ENCODE measurements at regions not wholly inside any gene's neighbourhood (a gene's known extent, or its start where the extent isn't known, plus 50 kb on each side); places are given as distances from the start of the nearest gene placed in this dataset.

DNA sequence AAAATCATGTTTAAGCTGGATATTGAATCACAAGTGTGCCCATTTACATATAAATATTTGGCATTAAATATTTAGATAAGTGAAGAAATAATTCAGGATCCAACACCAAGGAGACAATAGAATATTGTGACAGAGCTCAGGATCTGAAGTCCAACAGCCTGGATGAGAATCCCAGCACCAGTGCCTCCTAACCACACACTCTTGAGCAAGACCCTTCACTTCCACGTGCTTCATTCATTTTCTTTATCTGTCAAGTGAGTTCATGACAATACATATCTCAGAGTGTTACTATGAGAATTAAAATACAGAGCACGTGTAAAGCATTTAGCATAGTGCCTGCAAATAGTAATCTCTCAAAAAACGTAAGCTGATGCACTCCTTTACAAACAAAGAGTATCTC is 78.4 kb upstream of the IKZF1 start:
- FAIRE-seq: no peak
- CTCF ChIA-PET (ENCODE audit: low intra/inter-chr PET ratio, low total read pairs): no interaction called here
- H2AFZ ChIP-seq (ENCODE audit: low read length): no peak overlapping the region

DNA sequence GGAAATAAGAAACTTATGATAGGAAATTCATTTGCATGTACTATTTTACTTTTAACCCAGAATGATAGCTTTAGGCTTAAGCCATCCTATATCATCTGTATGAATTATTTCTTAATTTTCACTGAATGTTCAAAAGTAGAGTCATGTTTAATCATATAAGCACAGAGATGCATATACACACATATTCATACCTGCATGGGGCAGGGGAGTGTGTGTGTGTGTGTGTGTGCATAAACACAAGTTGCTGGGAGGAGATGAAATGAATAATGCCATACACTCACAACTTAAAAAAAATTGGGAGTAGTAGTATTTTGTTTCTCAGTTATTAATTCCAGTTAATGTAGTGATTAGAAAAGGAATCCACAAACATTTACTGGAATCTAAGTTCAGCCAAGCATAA is 83.1 kb upstream of the IKZF1 start:
- in situ Hi-C loops (cut with HindIII; ENCODE audit: extremely low pct_ligation_motif_present, low pct_unique_long_range_greater_than_20kb): no loop called here
- H3K79me2 ChIP-seq (ENCODE audit: insufficient read depth, low read length): no peaks in the 10 kb centered on the region
- no peaks in the 10 kb centered on the region for H4K20me1 ChIP-seq (ENCODE audit: insufficient read depth, low read length)
- TF ChIP-seq ZNF772 (CRISPR knock-in tag; IDR thresholded peaks at IDR 0.05) (no peak), DNMT1 (CRISPR knock-in tag; IDR thresholded peaks at IDR 0.05) (no peak), SOX6 (IDR thresholded peaks at IDR 0.05) (no peak), SOX6 (CRISPR knock-in tag; IDR thresholded peaks at IDR 0.05) (no peak)
- TF ChIP-seq, protein P1, sequence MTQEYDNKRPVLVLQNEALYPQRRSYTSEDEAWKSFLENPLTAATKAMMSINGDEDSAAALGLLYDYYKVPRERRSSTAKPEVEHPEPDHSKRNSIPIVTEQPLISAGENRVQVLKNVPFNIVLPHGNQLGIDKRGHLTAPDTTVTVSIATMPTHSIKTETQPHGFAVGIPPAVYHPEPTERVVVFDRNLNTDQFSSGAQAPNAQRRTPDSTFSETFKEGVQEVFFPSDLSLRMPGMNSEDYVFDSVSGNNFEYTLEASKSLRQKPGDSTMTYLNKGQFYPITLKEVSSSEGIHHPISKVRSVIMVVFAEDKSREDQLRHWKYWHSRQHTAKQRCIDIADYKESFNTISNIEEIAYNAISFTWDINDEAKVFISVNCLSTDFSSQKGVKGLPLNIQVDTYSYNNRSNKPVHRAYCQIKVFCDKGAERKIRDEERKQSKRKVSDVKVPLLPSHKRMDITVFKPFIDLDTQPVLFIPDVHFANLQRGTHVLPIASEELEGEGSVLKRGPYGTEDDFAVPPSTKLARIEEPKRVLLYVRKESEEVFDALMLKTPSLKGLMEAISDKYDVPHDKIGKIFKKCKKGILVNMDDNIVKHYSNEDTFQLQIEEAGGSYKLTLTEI (CRISPR knock-in tag; conservative IDR thresholded peaks at IDR 0.05): no peak
- DNase-seq (ENCODE audit: low spot score): no peak
- H3K9me3 ChIP-seq (ENCODE audit: low read length): no peaks in the 10 kb centered on the region
- POLR2A ChIA-PET: no interaction called here
- no peak for ATAC-seq
- peaks cover under 1 to 4% of the 10 kb centered on the region in 2 experiments; a peak in 1 of 5 replicates for H3K27me3 ChIP-seq (ENCODE audit: control insufficient read depth in 1 of 2, insufficient read depth in 2 of 2, low read length in 2 of 2)
- H2AFZ ChIP-seq (ENCODE audit: low read length): no peak overlapping the region
- CTCF ChIA-PET (ENCODE audit: low intra/inter-chr PET ratio, low total read pairs): no interaction called here
- no peak overlapping the region for H3K4me3 ChIP-seq (replicated peaks in 1 of 3; ENCODE audit: insufficient read depth in 1 of 3, low read depth in 2 of 3, low read length in 3 of 3)
- BruUV-seq (replicated peaks): no TSS peak
- no peak for FAIRE-seq
- no peaks in the 10 kb centered on the region for H3K4me1 ChIP-seq (ENCODE audit: insufficient read depth, low read length)
- intact Hi-C loops (cut with micrococcal nuclease; ENCODE audit: unreplicated experiment): no loop called here
- H3K4me2 ChIP-seq (ENCODE audit: low read depth, low read length): no peak overlapping the region
- H3K36me3 ChIP-seq (replicated peaks in 1 of 2; ENCODE audit: control insufficient read depth in 1 of 2, insufficient read depth in 2 of 2, low read length in 2 of 2): no peaks in the 10 kb centered on the region
- H3K27ac ChIP-seq (ENCODE audit: extremely low read length, insufficient read depth, low read length): no peak overlapping the region
- no peak overlapping the region for H3K9ac ChIP-seq (ENCODE audit: insufficient read depth, low read depth, low read length)

More for the DNA sequence above, 78.4 kb upstream of the IKZF1 start:
- H3K4me2 ChIP-seq (ENCODE audit: low read depth, low read length): no peak overlapping the region
- no peak overlapping the region for H3K9ac ChIP-seq (ENCODE audit: insufficient read depth, low read depth, low read length)
- no peak overlapping the region for H3K27ac ChIP-seq (ENCODE audit: extremely low read length, insufficient read depth, low read length)
- DNase-seq (ENCODE audit: low spot score) (no peak), ATAC-seq (no peak)
- in situ Hi-C loops (cut with HindIII; ENCODE audit: extremely low pct_ligation_motif_present, low pct_unique_long_range_greater_than_20kb): no loop called here
- no peaks in the 10 kb centered on the region for H4K20me1 ChIP-seq (ENCODE audit: insufficient read depth, low read length)
- BruUV-seq (replicated peaks): no TSS peak
- H3K79me2 ChIP-seq (ENCODE audit: insufficient read depth, low read length): no peaks in the 10 kb centered on the region
- 0% methylated on average over 3 of the region's 3 CpGs for WGBS (ENCODE audit: low lambda C conversion rate)
- H3K27me3 ChIP-seq (ENCODE audit: control insufficient read depth in 1 of 2, insufficient read depth in 2 of 2, low read length in 2 of 2): no peaks in the 10 kb centered on the region; a peak in 1 of 5 replicates
- H3K4me1 ChIP-seq (ENCODE audit: insufficient read depth, low read length): no peaks in the 10 kb centered on the region
- no peaks in the 10 kb centered on the region for H3K36me3 ChIP-seq (replicated peaks in 1 of 2; ENCODE audit: control insufficient read depth in 1 of 2, insufficient read depth in 2 of 2, low read length in 2 of 2)
- no peak overlapping the region for H3K4me3 ChIP-seq (replicated peaks in 1 of 3; ENCODE audit: insufficient read depth in 1 of 3, low read depth in 2 of 3, low read length in 3 of 3)
- intact Hi-C loops (cut with micrococcal nuclease; ENCODE audit: unreplicated experiment): no loop called here
- POLR2A ChIA-PET: no interaction called here
- TF ChIP-seq, protein P2, sequence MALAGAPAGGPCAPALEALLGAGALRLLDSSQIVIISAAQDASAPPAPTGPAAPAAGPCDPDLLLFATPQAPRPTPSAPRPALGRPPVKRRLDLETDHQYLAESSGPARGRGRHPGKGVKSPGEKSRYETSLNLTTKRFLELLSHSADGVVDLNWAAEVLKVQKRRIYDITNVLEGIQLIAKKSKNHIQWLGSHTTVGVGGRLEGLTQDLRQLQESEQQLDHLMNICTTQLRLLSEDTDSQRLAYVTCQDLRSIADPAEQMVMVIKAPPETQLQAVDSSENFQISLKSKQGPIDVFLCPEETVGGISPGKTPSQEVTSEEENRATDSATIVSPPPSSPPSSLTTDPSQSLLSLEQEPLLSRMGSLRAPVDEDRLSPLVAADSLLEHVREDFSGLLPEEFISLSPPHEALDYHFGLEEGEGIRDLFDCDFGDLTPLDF (CRISPR knock-in tag; IDR thresholded peaks at IDR 0.05): no peak
- no peak for TF ChIP-seq JDP2 (CRISPR knock-in tag; IDR thresholded peaks at IDR 0.05; ENCODE audit: borderline replicate concordance)
- TF ChIP-seq, protein P3, sequence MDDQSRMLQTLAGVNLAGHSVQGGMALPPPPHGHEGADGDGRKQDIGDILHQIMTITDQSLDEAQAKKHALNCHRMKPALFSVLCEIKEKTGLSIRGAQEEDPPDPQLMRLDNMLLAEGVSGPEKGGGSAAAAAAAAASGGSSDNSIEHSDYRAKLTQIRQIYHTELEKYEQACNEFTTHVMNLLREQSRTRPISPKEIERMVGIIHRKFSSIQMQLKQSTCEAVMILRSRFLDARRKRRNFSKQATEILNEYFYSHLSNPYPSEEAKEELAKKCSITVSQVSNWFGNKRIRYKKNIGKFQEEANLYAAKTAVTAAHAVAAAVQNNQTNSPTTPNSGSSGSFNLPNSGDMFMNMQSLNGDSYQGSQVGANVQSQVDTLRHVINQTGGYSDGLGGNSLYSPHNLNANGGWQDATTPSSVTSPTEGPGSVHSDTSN (CRISPR knock-in tag; IDR thresholded peaks at IDR 0.05; ENCODE audit: borderline replicate concordance): no peak
- peaks cover 14% of the 10 kb centered on the region for H3K9me3 ChIP-seq (ENCODE audit: low read length)
